H9 (cell line): ENCODE measurements at regions not wholly inside any gene's neighbourhood (a gene's known extent, or its start where the extent isn't known, plus 50 kb on each side); places are given as distances from the start of the nearest gene placed in this dataset.

ENCODE experiments used
- DNase-seq: peaks from one replicate; pipeline ENCODE4 v3.0.0-alpha.2; 2017
- H2AFZ ChIP-seq: one replicate; pipeline ENCODE4 v1.6.1; 2013; ENCODE audit warnings: mild to moderate bottlenecking, low read length, control low read depth, moderate library complexity
- H2AK5ac ChIP-seq: 2 replicates; pipeline ENCODE4 v1.6.1; 2013; ENCODE audit warnings: low read length, control low read depth, mixed read lengths; ENCODE audit not compliant: insufficient read length
- H2BK120ac ChIP-seq: one replicate; pipeline ENCODE4 v1.6.1; 2013; ENCODE audit warnings: low read depth, mild to moderate bottlenecking, low read length, control low read depth, inconsistent platforms; ENCODE audit not compliant: poor library complexity, severe bottlenecking
- H2BK12ac ChIP-seq: 2 replicates; pipeline ENCODE4 v1.6.1; 2013; ENCODE audit warnings: low read length, control low read depth, mixed read lengths, low read depth; ENCODE audit not compliant: insufficient read length
- H2BK15ac ChIP-seq: 2 replicates; pipeline ENCODE4 v1.6.1; 2013; ENCODE audit warnings: low read depth, low read length, control low read depth
- H2BK20ac ChIP-seq: one replicate; pipeline ENCODE4 v1.6.1; 2013; ENCODE audit warnings: low read depth, mild to moderate bottlenecking, low read length, control low read depth, inconsistent platforms; ENCODE audit not compliant: poor library complexity, severe bottlenecking
- H2BK5ac ChIP-seq: 2 replicates; pipeline ENCODE4 v1.6.1; 2013; ENCODE audit warnings: low read length, control low read depth, mixed read lengths; ENCODE audit not compliant: insufficient read length
- H3K14ac ChIP-seq: 2 replicates; pipeline ENCODE4 v1.6.1; 2013; ENCODE audit warnings: low read length, control low read depth; ENCODE audit not compliant: insufficient read depth
- H3K18ac ChIP-seq: 2 replicates; pipeline ENCODE4 v1.6.1; 2013; ENCODE audit warnings: low read depth, mild to moderate bottlenecking, mixed read lengths, low read length, control low read depth; ENCODE audit not compliant: insufficient read length
- H3K23ac ChIP-seq: 2 replicates; pipeline ENCODE4 v1.6.1; 2013; ENCODE audit warnings: low read length, control low read depth, mixed read lengths, low read depth; ENCODE audit not compliant: insufficient read length
- H3K23me2 ChIP-seq: 2 replicates; pipeline ENCODE4 v1.6.1; 2013; ENCODE audit warnings: low read depth, mild to moderate bottlenecking, mixed read lengths, low read length, control low read depth; ENCODE audit not compliant: insufficient read length, poor library complexity, severe bottlenecking
- H3K27ac ChIP-seq: 2 replicates; pipeline ENCODE4 v1.5.1; 2013; ENCODE audit warnings: low read length, control low read depth, mixed read lengths, low read depth; ENCODE audit not compliant: insufficient read length
- H3K27me3 ChIP-seq: 2 replicates; pipeline ENCODE4 v1.6.1; 2013; ENCODE audit warnings: low read length, control low read depth, inconsistent platforms; ENCODE audit not compliant: insufficient read depth
- H3K4ac ChIP-seq: 2 replicates; pipeline ENCODE4 v1.6.1; 2013; ENCODE audit warnings: low read depth, mild to moderate bottlenecking, control low read depth, inconsistent platforms, low read length, moderate library complexity
- H3K4me1 ChIP-seq: 2 replicates; pipeline ENCODE4 v1.6.1; 2013; ENCODE audit warnings: low read length, control low read depth, inconsistent platforms; ENCODE audit not compliant: insufficient read depth
- H3K4me2 ChIP-seq: 2 replicates; pipeline ENCODE4 v1.6.1; 2013; ENCODE audit warnings: low read length, control low read depth, mixed read lengths; ENCODE audit not compliant: insufficient read length, insufficient read depth
- H3K56ac ChIP-seq: 2 replicates; pipeline ENCODE4 v1.6.1; 2013; ENCODE audit warnings: low read depth, mild to moderate bottlenecking, mixed read lengths, low read length, control low read depth; ENCODE audit not compliant: insufficient read length
- H3K79me1 ChIP-seq: 2 replicates; pipeline ENCODE4 v1.6.1; 2013; ENCODE audit warnings: low read depth, mild to moderate bottlenecking, moderate library complexity, low read length, control low read depth, inconsistent platforms; ENCODE audit not compliant: insufficient read depth, poor library complexity, severe bottlenecking
- H3K79me2 ChIP-seq: 2 replicates; pipeline ENCODE4 v1.6.1; 2013; ENCODE audit warnings: low read length, control low read depth, inconsistent platforms; ENCODE audit not compliant: insufficient read depth
- H3K9ac ChIP-seq: 2 replicates; pipeline ENCODE4 v1.6.1; 2013; ENCODE audit warnings: low read length, control low read depth, mixed read lengths; ENCODE audit not compliant: insufficient read length; ENCODE audit errors: extremely low read depth
- H3K9me3 ChIP-seq: one replicate; pipeline ENCODE4 v1.6.1; 2013; ENCODE audit warnings: low read depth, low read length, inconsistent platforms; ENCODE audit not compliant: control insufficient read depth
- H3T11ph ChIP-seq: one replicate; pipeline ENCODE4 v1.6.1; 2013; ENCODE audit warnings: mild to moderate bottlenecking, low read length, control low read depth, inconsistent platforms
- H4K20me1 ChIP-seq: one replicate; pipeline ENCODE4 v1.6.1; 2013; ENCODE audit not compliant: control insufficient read depth, insufficient read length, insufficient read depth
- H4K5ac ChIP-seq: 2 replicates; pipeline ENCODE4 v1.6.1; 2013; ENCODE audit warnings: low read depth, mild to moderate bottlenecking, mixed read lengths, low read length, control low read depth; ENCODE audit not compliant: insufficient read length
- H4K8ac ChIP-seq: replicated peaks from 2 replicates; pipeline ENCODE4 v1.6.1; 2013; ENCODE audit warnings: low read length, control low read depth, mixed read lengths, low read depth; ENCODE audit not compliant: insufficient read length
- H4K91ac ChIP-seq: 2 replicates; pipeline ENCODE4 v1.6.1; 2013; ENCODE audit warnings: low read depth, mild to moderate bottlenecking, moderate library complexity, mixed read lengths, low read length, control low read depth; ENCODE audit not compliant: insufficient read length
- H3K27ac Mint-ChIP-seq, 3 experiments: 2 replicates in 2 of 3; 3 replicates in 1 of 3; pipeline ENCODE4 v1.8.0; 2020 to 2021; ENCODE audit warnings: mixed read lengths in 3 of 3, mild to moderate bottlenecking in 1 of 3, moderate library complexity in 1 of 3
- H3K27me3 Mint-ChIP-seq: 2 replicates; pipeline ENCODE4 v1.8.0; 2021; ENCODE audit warnings: low read depth, mild to moderate bottlenecking, moderate library complexity, mixed read lengths
- H3K36me3 Mint-ChIP-seq, 3 experiments: 2 replicates in 2 of 3; 3 replicates in 1 of 3; pipeline ENCODE4 v1.8.0; 2020 to 2021; ENCODE audit warnings: low read depth in 3 of 3, mixed read lengths in 3 of 3; ENCODE audit not compliant: insufficient read depth in 1 of 3
- H3K4me1 Mint-ChIP-seq, 2 experiments: 2 replicates each; pipeline ENCODE4 v1.8.0; 2020; ENCODE audit warnings: mixed read lengths in 2 of 2
- H3K4me3 Mint-ChIP-seq, 2 experiments: 2 replicates in 1 of 2; 3 replicates in 1 of 2; pipeline ENCODE4 v1.8.0; 2020 to 2021; ENCODE audit warnings: mild to moderate bottlenecking in 2 of 2, mixed read lengths in 2 of 2, moderate library complexity in 1 of 2
- H3K9me3 Mint-ChIP-seq, 2 experiments: 2 replicates in 1 of 2; 3 replicates in 1 of 2; pipeline ENCODE4 v1.8.0; 2020; ENCODE audit warnings: mild to moderate bottlenecking in 2 of 2, mixed read lengths in 2 of 2, moderate library complexity in 1 of 2
- CTCF ChIP-seq: fragments of 200-600 bp; sonication (generic); conservative IDR thresholded peaks from 3 replicates; pipeline ENCODE4 v1.8.0; 2021; ENCODE audit warnings: antibody characterized with exemption, mild to moderate bottlenecking
- whole genome bisulfite sequencing: extraction: QIAGEN DNeasy Blood & Tissue Kit; methylation state at CpG from one replicate; pipeline ENCODE4 v1.1.7; 2013; ENCODE audit warnings: missing lambda C conversion rate, low lambda C conversion rate, mixed read lengths; ENCODE audit not compliant: insufficient read length; ENCODE audit errors: extremely low coverage; 5-methylcytosine and 5-hydroxymethylcytosine counted together

DNA sequence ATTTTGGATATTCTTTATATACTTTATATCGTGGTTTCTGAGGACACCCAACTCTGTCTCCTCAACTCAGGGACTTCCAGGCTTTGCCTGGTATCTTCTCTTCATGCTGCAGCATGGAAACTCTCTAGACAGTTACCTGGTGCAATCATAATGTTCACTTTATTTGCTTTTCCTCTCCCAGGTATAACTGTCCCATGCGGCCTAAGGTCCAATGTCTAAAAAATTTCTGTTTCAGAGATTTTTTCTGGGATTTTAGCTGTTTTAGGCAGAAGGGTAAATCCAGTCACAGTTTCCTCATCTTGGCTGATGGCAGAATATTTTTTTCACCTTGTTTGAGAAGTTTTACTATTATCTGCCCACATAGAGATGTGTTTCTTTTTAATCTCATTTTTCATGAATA is 139.9 kb upstream of the KCNMB2 start:
- H3K4me1 Mint-ChIP-seq: no peaks in the 10 kb centered on the region
- no peaks in the 10 kb centered on the region for H4K20me1 ChIP-seq
- no peak overlapping the region for H2AFZ ChIP-seq
- H3K4me2 ChIP-seq: no peak overlapping the region
- no peak overlapping the region for H2BK20ac ChIP-seq
- no peak overlapping the region for H2BK15ac ChIP-seq
- no peak overlapping the region for H3K27ac ChIP-seq
- H3K9ac ChIP-seq: no peak overlapping the region
- no peaks in the 10 kb centered on the region for H3K9me3 ChIP-seq
- H3T11ph ChIP-seq: no peak overlapping the region
- H3K9me3 Mint-ChIP-seq: no peaks in the 10 kb centered on the region
- H3K14ac ChIP-seq: no peak overlapping the region
- no peak overlapping the region for H4K8ac ChIP-seq
- no peak overlapping the region for H3K18ac ChIP-seq
- no peak overlapping the region for H2AK5ac ChIP-seq
- no peaks in the 10 kb centered on the region for H3K27me3 Mint-ChIP-seq
- H4K91ac ChIP-seq: no peak overlapping the region
- no peaks in the 10 kb centered on the region for H3K36me3 Mint-ChIP-seq
- no peak for TF ChIP-seq CTCF
- H3K4me3 Mint-ChIP-seq: no peak overlapping the region
- H3K23ac ChIP-seq: no peak overlapping the region
- no peak overlapping the region for H2BK5ac ChIP-seq
- no peak overlapping the region for H3K56ac ChIP-seq
- no peaks in the 10 kb centered on the region for H3K79me2 ChIP-seq
- H3K27me3 ChIP-seq: no peaks in the 10 kb centered on the region
- no peak for DNase-seq
- no peaks in the 10 kb centered on the region for H3K23me2 ChIP-seq
- no peak overlapping the region for H4K5ac ChIP-seq
- H3K27ac Mint-ChIP-seq: no peak overlapping the region
- no peak overlapping the region for H3K4ac ChIP-seq
- no peak overlapping the region for H2BK120ac ChIP-seq
- H3K4me1 ChIP-seq: no peaks in the 10 kb centered on the region
- no CpG with 5 or more reads among the region's 2 CpGs for WGBS
- no peaks in the 10 kb centered on the region for H3K79me1 ChIP-seq
- no peak overlapping the region for H2BK12ac ChIP-seq
